Endodermal cell (in vitro differentiated cells): ENCODE measurements at regions not wholly inside any gene's neighbourhood (a gene's known extent, or its start where the extent isn't known, plus 50 kb on each side); places are given as distances from the start of the nearest gene placed in this dataset.

Experiments used
- DNase-seq: peaks from one replicate; pipeline ENCODE4 v3.0.0-alpha.2; 2017
- H3K27ac ChIP-seq: 2 replicates; pipeline ENCODE4 v1.5.1; 2013; ENCODE audit warnings: mild to moderate bottlenecking, low read depth, low read length, moderate library complexity
- H3K27me3 ChIP-seq: 2 replicates; pipeline ENCODE4 v1.6.1; 2013; ENCODE audit warnings: mild to moderate bottlenecking, low read length, moderate library complexity; ENCODE audit not compliant: insufficient read depth, control insufficient read depth, poor library complexity, severe bottlenecking
- H3K36me3 ChIP-seq: 2 replicates; pipeline ENCODE4 v1.7.0; 2013; ENCODE audit warnings: mild to moderate bottlenecking, low read length, moderate library complexity; ENCODE audit not compliant: control insufficient read depth, insufficient read depth
- H3K4me1 ChIP-seq: one replicate; pipeline ENCODE4 v1.7.0; 2013; ENCODE audit warnings: low read length; ENCODE audit not compliant: control insufficient read depth, insufficient read depth
- H3K4me3 ChIP-seq: 2 replicates; pipeline ENCODE4 v1.5.1; 2013; ENCODE audit warnings: mild to moderate bottlenecking, low read length, moderate library complexity
- H3K9ac ChIP-seq: 2 replicates; pipeline ENCODE4 v1.6.1; 2013; ENCODE audit warnings: mild to moderate bottlenecking, low read length, moderate library complexity; ENCODE audit not compliant: poor library complexity, severe bottlenecking; ENCODE audit errors: extremely low read depth
- H3K9me3 ChIP-seq: 2 replicates; pipeline ENCODE4 v1.6.1; 2013; ENCODE audit warnings: mild to moderate bottlenecking, low read length, moderate library complexity; ENCODE audit not compliant: control insufficient read depth
- H3K27ac Mint-ChIP-seq: 2 replicates; pipeline ENCODE4 v1.8.0; 2020; ENCODE audit warnings: mixed read lengths
- H3K27me3 Mint-ChIP-seq: 2 replicates; pipeline ENCODE4 v1.8.0; 2021; ENCODE audit warnings: mild to moderate bottlenecking, mixed read lengths; ENCODE audit not compliant: insufficient read depth
- H3K36me3 Mint-ChIP-seq: 2 replicates; pipeline ENCODE4 v1.8.0; 2020; ENCODE audit warnings: low read depth, mixed read lengths
- H3K4me1 Mint-ChIP-seq: 2 replicates; pipeline ENCODE4 v1.8.0; 2020; ENCODE audit warnings: mixed read lengths
- H3K4me3 Mint-ChIP-seq: 2 replicates; pipeline ENCODE4 v1.8.0; 2020; ENCODE audit warnings: mild to moderate bottlenecking, moderate library complexity, mixed read lengths
- H3K9me3 Mint-ChIP-seq: 2 replicates; pipeline ENCODE4 v1.8.0; 2020; ENCODE audit warnings: mild to moderate bottlenecking, mixed read lengths
- WGBS, 2 experiments: methylation state at CpG; one replicate each; pipeline versions ENCODE4 v1.1.5 to v1.1.7; 2013; ENCODE audit warnings: missing lambda C conversion rate in 2 of 2, mixed read lengths in 1 of 2; ENCODE audit not compliant: insufficient coverage in 1 of 2, insufficient read length in 1 of 2; 5-methylcytosine and 5-hydroxymethylcytosine counted together
- TF ChIP-seq, protein P1 (sequence below): fragments of 200-600 bp; sonication (generic); conservative IDR thresholded peaks from 2 replicates; pipeline ENCODE4 v1.5.0; 2021; ENCODE audit warnings: antibody characterized with exemption, mild to moderate bottlenecking

DNA sequence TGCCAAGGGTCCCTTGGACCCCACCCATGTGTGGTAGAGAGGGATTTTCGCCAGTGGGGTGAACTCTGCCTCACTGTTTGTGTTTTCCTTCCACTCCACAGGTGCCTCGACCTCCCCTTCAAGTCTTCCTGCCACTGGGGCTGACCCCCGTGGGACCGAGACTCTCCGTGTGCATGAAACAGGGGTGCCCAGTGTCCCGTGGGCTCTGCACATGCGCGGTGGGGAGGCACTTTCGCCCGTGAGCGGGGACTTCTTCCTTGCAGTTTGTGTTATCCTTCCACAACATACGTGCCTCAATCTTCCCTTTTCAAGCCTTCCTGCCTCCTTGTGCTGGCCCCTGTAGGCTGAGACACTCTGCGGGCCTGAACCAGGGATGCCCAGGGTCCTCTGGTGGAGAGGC, 362.4 kb downstream of the ALG10 start:
- Histone ChIP-seq H3K9me3 (peaks cover 30% of the 10 kb centered on the region), H3K4me3 (no peak overlapping the region), H3K9ac (no peak overlapping the region), H3K27me3 (no peaks in the 10 kb centered on the region), H3K27ac (no peak overlapping the region), H3K4me1 (no peaks in the 10 kb centered on the region), H3K36me3 (no peaks in the 10 kb centered on the region)
- no peaks in the 10 kb centered on the region for H3K4me1 Mint-ChIP-seq
- no peak for DNase-seq
- TF ChIP-seq, protein P1, sequence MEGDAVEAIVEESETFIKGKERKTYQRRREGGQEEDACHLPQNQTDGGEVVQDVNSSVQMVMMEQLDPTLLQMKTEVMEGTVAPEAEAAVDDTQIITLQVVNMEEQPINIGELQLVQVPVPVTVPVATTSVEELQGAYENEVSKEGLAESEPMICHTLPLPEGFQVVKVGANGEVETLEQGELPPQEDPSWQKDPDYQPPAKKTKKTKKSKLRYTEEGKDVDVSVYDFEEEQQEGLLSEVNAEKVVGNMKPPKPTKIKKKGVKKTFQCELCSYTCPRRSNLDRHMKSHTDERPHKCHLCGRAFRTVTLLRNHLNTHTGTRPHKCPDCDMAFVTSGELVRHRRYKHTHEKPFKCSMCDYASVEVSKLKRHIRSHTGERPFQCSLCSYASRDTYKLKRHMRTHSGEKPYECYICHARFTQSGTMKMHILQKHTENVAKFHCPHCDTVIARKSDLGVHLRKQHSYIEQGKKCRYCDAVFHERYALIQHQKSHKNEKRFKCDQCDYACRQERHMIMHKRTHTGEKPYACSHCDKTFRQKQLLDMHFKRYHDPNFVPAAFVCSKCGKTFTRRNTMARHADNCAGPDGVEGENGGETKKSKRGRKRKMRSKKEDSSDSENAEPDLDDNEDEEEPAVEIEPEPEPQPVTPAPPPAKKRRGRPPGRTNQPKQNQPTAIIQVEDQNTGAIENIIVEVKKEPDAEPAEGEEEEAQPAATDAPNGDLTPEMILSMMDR: no peak
- H3K9me3 Mint-ChIP-seq: peaks cover 100% of the 10 kb centered on the region
- H3K36me3 Mint-ChIP-seq: peaks cover 8% of the 10 kb centered on the region
- no peak overlapping the region for H3K4me3 Mint-ChIP-seq
- WGBS, 2 experiments: 78 to 89% methylated on average over 10 to 13 of the region's 13 CpGs
- H3K27ac Mint-ChIP-seq: no peak overlapping the region
- no peaks in the 10 kb centered on the region for H3K27me3 Mint-ChIP-seq

DNA sequence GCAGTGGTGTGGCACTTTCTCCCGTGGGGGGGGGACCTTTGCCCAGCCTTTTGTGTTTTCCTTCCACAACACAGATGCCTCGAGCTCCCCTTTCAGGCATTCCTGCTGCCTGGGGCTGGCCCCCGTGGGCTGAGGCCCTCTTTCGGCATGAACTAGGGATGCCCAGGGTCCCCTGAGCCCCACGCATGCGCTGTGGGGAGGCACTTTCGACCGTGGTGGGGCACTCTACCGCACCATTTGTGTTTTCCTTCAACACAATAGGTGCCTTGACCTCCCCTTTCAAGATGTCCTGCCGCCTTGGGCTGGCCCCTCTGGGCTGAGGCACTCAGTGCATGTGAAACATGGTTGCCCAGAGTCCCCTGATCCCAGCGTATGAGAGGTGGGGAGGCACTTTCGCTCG, 363.7 kb downstream of the ALG10 start:
- DNase-seq: no peak
- TF ChIP-seq, protein P1: no peak
- 60 to 65% methylated on average over 10 to 13 of the region's 13 CpGs for WGBS, 2 experiments
- Mint-ChIP-seq H3K27me3 (peaks cover 3% of the 10 kb centered on the region), H3K27ac (no peak overlapping the region), H3K36me3 (peaks cover 6% of the 10 kb centered on the region), H3K4me3 (no peak overlapping the region), H3K4me1 (no peaks in the 10 kb centered on the region), H3K9me3 (peaks cover 100% of the 10 kb centered on the region)
- Histone ChIP-seq H3K9ac (no peak overlapping the region), H3K9me3 (peaks cover 30% of the 10 kb centered on the region), H3K4me1 (no peaks in the 10 kb centered on the region), H3K27ac (no peak overlapping the region), H3K36me3 (no peaks in the 10 kb centered on the region), H3K27me3 (no peaks in the 10 kb centered on the region), H3K4me3 (no peak overlapping the region)

DNA sequence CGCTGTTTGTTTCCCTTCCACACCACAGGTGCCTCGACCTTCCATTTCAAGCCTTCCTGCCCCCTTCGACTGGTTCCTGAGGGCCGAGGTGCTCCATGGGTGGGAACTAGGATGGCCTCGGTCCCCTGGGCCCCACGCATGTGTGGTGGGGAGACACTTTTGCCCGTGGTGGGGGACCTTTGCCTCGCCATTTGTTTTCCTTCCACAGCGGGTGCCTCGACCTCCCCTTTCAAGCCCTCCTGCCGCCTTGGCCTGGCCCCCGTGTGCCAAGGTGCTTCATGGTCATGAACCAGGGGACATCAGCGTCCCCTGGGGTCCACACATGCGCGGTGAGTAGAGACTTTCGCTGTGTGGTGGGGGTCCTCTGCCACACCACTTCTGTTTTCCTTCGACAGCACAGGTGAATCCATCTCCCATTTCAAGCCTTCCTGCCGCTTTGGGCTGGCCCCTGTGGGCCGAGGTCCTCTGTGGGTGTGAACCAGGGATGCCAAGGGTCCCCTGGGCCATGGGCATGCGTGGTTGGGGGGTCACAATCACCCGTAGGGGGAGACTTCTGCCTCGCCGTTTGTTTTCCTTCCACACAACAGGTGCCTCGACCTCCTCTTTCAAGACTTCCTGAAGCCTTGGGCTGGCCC, 364.4 kb downstream of the ALG10 start:
- peaks cover 6% of the 10 kb centered on the region for H3K36me3 Mint-ChIP-seq
- peaks cover 30% of the 10 kb centered on the region for H3K9me3 ChIP-seq
- no peak overlapping the region for H3K27ac Mint-ChIP-seq
- peaks cover 3% of the 10 kb centered on the region for H3K27me3 Mint-ChIP-seq
- DNase-seq: no peak
- no peaks in the 10 kb centered on the region for H3K4me1 Mint-ChIP-seq
- H3K9ac ChIP-seq: no peak overlapping the region
- no peak overlapping the region for H3K27ac ChIP-seq
- TF ChIP-seq, protein P1: no peak
- no peaks in the 10 kb centered on the region for H3K36me3 ChIP-seq
- H3K4me3 ChIP-seq: no peak overlapping the region
- H3K4me1 ChIP-seq: no peaks in the 10 kb centered on the region
- no peak overlapping the region for H3K4me3 Mint-ChIP-seq
- peaks cover 100% of the 10 kb centered on the region for H3K9me3 Mint-ChIP-seq
- WGBS, 2 experiments: 74 to 75% methylated on average over 12 to 24 of the region's 24 CpGs
- no peaks in the 10 kb centered on the region for H3K27me3 ChIP-seq
